NCI-H187 treated with DMSO at 0.1 percent for 48 hours (cell line): ENCODE measurements at regions not wholly inside any gene's neighbourhood (a gene's known extent, or its start where the extent isn't known, plus 50 kb on each side); places are given as distances from the start of the nearest gene placed in this dataset.

Source experiments
- DNase-seq: peaks from one replicate; lab custom pipeline; 2025; lab: John Stamatoyannopoulos, UW

DNA sequence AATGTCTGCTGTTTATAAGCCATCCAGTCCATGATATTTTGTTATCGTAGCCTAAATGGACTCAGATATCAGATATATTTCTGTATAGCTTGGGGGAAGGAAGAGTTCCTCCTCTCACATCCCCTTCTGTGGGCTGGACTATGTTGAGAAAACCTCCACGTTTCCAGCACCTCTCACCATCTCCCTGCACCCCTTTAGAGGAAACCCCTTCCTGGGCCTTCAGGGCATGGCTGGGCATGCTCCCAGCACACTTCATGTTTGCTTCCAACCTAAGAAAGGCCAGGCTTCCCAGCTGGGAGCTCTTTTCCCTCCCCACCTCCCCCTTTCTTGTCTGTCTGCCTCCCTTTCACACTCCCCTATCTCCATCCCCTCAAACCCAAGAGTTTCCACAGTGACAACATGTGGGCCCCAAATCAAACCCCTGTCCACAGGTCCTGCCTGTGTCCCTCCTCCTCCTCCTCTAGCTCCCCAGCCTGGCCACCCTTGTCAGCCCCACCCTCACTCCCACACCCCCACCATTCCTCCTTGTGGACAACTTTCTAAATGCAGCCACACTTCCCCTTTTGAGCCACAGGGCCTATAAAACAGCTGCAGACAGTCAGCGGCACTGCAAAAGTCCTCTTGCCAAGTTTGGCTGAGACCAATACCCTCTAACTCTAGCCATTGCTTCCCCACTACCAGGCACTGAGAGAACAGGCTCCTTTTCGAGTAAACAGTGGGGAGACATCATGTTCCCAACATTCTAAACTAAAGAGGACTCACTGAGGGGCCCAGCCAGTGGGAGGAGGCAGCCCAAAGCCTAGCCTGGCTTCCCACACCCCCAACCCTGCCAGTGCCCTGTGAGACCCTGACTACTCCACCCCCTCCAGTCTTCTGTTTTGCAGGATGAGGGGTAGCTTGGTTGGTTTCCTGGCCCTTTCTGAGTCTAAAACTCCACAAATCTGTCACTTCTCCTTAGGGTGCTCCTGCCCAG, 120.5 kb downstream of the ZFP36L2 start:
- DNase-seq, result no peak

DNA sequence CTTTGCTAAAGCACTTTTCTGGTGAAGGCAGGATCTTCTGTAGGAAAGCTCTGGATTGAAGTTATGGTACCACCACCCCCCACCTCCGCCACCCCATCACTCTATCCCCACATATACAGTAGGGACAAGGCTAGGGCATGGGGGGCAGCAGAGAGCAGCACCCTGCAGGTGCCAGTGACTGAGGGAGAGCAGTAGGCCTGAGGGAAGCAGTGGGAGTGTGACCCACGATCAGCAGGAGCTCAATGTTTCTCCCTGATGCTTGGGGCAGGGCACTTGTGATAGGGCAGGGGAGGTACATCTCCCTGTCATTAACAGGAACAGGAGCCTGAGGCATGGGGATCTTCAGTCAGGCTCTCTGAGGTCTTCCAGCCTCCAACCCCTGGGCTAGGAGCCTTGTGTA, 121.6 kb downstream of the ZFP36L2 start:
- DNase-seq, result no peak

DNA sequence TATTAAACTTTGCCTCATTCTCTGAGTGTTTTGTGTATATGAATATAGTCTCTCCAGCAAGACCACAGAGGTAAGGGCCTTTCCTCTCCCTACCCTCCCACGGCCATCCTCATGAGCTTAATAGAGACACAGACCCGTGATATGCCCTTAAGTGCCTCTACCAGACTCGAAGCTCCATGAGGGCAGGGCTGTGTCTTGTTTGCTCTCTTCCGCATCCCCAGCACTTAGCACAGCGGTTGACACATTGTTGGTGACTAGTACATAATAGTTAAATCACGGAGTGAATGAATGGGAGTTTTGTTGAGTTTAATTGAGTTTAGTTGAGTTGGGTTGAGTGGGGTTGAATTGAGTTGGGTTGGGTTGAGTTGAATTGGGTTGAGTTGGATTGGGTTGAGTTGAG, 122.3 kb downstream of the ZFP36L2 start:
- DNase-seq, result no peak

DNA sequence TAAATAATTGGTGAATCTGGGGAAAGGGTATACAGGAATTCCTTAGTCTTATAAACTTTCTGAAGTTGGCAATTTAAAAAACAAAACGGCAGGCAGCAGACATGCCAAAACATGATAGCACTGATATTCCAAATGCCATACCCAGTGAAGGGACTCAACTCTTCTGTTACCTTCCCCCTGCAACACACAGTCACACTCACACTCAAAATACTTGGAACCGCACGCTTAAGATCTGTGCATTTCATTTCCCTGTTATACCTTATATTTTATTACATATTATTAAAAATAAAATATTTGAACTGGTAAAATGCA, 123.4 kb downstream of the ZFP36L2 start:
- no peak for DNase-seq

DNA sequence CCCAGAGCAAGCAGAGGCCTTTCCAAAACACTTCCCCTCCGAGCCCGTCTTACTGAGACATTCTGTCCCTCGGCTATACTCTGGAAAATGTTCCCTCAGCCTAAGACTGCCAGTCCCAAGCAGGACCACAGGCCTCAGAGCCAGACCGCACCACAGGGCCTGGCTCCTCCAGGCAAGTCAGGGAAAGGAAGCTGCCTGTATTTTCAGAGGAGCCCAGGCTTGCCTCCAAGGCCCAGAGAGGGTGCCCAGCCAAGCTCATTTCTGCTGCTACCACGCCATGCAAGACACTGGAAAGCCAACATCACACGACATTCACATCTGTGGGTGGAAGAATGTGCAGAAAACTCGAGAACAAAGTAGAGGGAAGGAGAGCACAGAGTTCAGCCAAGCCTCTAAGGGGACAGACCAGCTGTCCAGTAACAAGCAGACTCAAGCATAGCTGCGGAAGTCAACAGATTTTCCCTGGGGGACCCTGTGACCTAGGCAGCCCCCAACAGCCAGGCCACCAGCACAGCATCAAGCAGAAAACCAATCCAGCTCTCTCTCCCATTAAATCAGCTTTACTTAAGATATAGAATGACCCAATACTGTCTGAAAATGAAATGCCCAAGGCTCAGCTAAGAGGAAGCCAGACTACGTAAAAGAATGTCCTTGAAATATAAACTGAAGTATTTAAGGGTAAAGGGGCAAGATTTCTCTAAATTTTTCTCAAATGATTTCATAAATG, 123.9 kb downstream of the ZFP36L2 start:
- DNase-seq, result no peak

DNA sequence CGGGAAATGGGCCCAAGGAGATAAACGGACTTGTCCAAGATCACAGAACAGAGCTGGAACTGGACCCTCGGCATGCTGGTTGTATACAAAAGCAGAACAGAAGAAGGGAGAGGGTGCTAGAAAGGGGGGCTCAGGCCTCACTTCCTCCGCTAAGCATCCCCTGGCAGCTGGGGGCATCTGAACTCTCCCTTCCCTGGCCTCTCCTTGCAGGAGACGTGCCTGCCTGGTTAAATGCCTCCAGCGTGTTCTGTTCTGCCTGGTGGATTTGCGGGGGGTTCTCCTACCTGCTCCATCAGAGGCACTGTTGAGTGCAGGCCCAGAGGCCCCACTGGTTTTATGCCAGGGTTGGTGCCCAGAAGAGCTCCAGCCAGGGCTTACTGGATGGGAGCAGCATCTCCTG, 124.7 kb downstream of the ZFP36L2 start:
- no peak for DNase-seq

DNA sequence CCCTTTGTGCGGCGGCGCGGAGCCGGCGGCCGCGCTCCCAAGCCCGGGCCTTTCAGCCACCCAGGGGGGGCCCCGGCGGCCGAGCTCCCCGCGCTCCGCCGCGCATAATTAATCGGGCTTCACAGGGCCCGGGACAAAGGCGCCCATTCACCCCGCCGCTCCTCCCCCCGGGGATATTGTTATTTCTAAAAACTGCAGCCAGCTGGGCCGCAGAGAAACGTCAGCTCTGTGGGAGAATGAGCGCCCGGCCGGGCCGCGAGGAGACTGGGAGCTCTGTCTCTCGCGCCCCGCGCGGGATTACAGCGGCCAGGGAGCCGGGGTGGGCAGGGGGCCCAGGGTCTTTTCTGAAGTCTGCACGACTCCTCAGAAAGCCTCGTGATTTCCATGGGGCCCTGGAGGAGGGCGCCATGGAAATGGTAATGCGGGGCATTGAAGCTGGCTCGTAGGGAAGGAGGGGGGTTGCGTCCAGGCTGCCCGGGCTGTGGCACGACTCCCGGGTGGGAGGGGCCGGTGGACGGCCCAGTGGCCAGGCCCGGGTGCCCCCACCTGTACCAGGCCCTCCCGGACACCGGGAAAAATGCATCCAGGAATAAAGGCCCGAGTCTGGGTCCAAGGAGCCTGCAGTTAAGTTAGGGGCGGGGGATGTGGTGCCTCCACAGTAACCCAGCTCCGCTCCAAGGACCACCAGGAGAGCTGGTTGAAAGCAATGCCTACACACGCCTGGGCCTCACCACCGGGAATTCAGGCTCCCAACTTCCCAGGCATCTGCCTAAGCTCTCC, 125.3 kb downstream of the ZFP36L2 start:
- no peak for DNase-seq

DNA sequence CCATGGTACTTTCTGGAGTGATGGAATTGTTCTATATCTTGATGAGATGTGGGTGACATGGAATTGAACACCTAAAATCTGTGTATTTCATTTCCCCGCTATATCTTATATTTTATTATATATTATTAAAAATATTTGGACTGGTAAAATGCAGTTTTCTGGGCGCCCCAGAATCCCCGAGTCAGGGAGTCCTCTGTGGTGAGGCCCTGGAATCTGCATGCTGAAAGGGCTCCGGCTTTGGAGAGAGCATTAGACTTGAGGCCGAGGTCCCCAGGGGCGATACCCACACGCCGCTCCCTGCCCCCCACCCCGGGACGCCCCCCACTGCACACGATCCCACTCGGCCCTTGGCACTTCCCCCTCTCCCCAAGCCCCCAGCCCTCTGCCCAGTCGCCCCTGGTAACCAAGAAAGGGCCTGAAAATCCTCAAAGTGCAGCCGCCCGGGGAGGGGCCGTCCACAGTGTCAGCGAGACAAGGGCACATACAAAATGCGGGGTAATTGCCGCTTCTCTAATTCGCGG, 126.0 kb downstream of the ZFP36L2 start:
- DNase-seq, result no peak

DNA sequence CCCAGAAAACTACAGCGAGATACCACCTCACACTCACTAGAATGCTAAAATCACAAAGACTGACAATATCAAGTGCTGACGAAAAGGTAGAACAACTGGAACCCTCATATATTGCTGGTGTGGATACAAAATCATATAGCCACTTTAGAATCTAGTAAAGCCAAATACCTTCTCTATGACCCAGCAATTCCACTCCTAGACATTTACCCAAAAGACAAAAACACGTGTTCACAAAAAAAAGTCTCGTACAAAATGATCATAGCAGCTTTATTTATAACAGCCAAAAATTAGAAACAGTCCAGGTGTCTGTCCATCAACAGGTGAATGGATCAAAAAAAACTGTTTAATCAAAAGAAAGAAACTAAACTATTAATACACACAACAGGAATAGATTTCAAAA, 126.6 kb downstream of the ZFP36L2 start:
- no peak for DNase-seq

DNA sequence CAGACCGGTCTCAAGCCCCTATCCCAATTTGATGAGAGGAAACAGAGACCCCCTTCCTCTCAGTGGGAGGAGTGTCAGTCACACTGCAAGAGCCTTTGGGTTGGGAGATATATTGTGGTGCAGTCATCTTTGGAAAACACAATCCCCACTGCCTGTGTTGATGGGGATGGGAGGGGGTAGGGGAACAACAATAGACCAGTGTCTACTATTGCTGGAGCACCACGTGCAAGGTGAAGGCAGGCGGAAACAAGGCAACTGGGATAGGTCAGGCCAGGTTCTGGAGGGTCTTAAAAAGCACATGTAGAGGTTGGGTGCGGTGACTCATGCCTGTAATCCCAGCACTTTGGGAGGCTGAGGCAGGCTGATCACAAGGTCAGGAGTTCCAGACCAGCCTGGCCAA, 127.9 kb downstream of the ZFP36L2 start:
- DNase-seq, result no peak

DNA sequence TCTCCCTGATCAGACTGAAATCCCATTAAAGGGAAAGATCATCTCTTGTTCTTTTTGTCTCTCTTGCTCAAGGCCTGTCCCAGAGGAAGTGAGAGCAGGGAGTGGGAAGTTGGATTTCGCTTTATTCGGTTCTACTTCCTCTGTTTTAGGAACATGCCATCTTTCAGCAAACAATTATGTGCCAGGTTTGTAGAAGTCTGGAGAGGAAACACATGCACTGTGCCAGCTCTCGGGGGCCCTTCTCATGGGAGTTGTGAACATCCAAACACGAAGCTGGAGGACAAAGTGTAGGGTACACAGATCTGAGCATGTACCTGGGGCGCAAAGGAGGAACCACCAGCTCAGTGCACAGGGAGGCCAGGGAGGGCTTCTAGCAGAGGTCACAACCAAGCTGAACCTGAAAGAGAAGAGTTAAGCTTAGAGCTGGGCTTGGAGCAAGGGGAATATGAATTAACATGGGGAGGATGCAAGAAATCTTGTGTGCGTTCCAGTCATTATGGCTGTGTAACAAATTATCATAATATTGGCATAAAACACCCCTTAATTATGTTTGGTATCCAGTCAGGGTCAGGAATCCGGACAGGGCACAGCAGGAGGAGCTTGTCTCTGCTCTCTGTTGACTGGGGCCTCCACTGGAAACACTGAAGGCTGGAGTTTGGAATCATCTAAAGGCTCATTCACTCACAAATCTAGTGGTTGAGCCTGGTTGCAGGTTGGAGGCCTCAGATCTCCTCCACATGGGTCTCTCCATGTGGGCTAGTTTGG, 128.6 kb downstream of the ZFP36L2 start:
- DNase-seq, result no peak

DNA sequence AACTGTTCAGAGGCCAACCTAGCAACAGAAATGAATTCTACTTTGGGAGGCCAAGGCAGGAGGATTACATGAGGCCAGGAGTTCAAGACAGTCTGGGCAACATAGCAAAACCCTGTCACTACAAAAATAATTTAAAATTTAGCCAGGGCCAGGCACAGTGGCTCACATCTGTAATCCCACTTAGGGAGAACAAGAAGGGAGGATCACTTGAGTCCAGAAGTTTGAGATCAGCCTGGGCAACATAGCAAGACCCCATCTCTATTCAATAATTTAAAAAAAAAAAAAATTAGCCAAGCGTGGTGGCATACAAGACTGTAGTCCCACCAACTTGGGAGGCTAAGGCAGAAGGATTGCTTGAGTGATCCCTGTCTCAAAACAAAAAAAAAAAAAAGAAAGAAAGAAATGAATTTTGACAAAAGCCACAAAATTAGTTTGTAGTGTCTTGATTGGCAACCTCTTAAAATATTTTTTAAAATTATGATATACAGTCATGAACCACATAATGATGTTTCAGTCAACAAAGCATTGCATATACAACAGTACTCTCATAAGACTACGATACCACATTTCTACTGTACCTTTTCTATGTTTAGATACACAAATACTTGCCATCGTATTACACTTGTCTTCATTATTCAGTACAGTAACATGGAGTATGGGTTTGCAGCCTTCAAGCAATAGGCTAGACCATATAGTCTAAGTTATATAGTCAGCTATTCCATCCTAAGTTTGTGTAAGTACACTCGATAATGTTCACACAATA, 130.7 kb downstream of the ZFP36L2 start:
- no peak for DNase-seq

DNA sequence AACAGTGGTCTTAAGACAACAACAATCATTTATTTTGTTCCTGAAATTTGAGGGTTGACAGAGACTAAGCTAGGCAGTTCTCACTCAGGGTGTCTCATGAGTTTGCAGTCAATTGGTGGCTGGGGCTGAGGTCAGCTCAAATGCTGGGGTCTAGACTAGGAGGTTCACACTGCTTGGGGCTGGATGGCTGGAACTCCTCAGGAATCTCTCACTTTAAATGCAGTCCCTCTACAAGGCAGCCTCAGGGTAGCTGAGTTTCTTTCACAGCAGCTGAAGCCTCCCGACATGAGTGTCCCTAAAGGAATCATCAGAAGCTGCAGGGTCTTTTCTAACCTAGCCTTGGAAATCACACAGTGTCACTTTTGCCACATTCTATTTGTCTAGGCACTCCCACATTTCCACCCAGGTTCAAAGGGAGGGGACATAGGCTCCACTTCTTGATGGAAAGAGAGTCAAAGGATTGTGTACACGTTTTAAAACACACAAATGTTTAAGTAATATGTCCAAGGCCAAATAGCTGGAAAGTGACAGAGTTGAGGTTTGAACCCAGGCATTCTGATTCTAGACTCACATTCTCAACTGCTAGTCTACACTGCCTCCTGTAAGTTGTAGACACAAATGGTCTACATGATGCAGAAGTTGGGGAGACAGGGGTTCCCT, 133.8 kb downstream of the ZFP36L2 start:
- DNase-seq, result no peak

DNA sequence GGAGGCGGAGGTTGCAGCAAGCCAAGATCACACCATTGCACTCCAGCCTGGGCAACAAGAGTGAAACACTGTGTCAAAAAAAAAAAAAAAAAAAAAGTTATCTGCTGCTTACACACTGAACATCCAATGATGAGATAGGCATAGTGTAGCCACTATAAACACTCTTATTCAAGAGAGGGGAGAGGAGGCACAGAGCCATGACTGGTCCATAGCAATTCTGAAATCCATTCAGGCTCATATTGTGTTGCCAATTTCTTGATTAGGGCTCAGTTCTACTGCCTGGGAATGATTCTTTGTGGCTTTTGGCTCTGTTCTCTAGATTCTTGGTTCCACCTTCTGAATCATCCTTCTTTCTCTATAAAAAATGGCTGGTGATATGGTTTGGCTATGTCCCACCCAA, 136.1 kb downstream of the ZFP36L2 start:
- DNase-seq, result no peak

DNA sequence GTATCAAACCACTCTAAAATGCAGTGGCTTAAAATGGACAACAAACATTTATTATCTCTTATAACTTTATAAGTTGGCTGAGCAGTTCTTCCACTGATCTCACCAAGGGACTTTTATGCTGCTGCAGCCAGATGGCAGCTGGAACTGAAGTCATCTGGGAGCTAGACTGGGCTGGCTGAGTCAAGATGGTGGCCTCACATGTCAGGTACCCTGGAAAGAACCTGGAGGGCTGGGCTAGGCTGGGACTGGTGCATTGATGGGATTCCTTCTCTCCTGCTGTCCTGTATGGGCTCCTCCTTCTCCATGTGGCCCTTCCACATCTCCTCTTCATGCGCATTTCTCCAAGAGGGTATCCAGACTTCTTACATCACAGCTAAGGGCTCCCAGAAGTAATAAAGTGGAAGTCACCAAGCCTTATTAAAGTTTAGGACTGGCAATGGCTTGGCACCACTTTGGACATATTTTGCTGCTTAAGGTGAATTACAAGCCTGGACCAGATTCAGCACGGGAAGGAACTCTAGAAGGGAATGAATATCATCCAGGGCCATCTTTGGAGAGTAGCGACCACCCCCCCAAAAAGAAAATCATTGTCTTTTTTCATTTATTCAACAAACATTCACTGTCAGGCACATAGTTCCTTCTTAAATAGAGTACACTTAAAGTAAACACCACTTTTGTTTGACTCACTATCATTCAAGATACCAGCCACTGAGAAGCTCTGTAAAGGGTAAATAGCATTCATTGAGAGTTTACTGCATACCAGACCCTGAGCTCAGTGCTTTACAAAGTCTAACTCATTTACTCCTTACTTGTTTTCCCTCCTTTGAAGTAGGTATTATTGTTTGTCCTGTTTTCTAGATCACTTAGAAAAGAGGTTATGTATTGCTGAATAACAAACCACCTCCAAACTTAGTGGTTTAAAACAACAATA, 138.0 kb downstream of the ZFP36L2 start:
- no peak for DNase-seq

DNA sequence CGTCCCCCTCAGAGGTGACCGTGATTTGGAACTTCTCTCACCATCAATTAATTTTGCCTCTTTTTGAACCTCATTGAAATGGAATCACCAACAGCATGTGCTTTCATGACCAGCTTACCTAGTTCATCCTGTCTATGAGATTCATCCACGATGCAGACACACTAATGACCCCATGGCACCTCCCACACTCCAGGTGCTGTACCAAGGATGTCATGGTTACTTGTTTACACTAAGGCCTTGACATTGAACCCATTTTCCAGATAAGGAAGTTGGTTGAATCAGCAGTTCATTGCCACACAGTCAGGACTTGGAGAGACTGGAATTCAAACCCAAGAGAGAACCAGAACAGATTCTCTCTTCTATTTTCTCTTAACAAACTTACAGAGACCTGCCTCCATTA, 139.0 kb downstream of the ZFP36L2 start:
- DNase-seq, result no peak

DNA sequence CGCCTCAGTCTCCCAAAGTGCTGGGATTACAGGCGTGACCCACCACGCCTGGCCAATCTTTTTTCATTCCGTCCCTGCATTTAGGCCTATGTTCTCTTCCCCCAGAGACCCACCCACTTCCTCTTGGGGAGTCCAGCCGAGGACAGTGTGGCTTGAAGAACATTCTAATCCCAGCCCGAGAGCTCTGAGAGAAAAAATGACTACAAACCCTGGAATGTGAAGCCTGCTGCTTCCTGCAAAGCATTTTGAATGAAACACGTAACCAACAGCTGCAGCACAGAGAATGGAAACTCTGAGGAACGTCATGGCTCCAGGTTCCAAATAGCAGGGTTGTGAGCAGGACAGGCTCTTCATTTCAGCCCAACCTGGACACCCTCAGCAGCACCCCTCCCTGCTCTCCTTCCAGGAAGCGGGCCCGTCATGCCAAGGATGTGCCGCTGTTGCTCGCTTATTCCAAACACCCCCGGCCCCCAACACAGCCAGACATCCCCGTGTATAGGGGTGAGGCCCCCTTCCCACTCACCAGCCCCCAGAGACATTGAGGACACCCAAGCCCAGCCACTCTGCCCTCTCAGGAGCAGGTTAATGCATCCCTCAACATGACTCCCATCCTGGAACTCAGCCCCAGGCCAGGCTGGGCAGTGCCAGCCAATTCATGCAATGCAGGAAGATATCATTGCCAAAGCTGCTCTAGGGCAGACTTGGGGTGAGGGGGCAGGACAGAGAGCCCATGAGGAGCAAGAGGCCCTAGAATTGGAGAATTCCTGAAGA, 139.8 kb downstream of the ZFP36L2 start:
- no peak for DNase-seq

DNA sequence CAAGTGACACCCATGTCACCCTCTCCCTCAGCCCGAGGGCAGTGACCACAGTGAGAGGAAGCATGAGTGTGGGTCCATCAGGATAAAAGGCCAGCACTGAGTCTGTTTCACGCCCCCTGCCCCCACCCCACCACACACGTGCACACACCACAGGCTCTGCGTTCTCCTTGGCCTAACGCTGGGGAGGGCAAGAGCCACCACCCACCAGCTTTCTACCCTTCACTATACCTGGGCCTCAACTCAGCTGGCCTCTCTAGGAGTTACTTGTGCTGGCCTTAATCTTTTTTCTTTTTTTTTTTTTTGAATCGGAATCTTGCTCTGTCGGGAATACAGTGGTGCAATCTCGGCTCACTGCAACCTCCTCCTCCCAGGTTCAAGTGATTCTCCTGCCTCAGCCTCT, 140.5 kb downstream of the ZFP36L2 start:
- no peak for DNase-seq

DNA sequence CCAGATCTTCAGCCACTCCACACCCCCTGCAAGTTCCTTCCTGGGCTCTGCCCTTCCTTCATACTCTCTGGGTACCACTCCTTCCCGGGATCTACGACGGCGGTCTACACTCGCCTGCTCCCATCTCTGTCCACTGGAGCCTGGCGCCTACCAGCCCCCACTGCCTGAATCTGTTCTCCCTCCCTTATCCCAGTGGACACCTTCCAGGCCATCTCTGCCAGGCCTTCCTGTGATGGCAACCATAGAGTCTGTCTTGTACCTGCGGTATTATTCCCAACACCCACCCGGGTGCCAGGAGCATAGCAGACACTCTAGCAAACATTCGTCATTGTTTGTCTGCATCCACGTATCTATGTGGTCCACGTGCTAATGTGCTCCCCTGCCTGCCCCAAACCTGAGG, 140.9 kb downstream of the ZFP36L2 start:
- DNase-seq, result no peak
